ENCODE measurements at regions not wholly inside any gene's neighbourhood (a gene's known extent, or its start where the extent isn't known, plus 50 kb on each side); places are given as distances from the start of the nearest gene placed in this dataset.
"Not testable (repeated sequence)": the region's sequence is repeated elsewhere in the genome, so short reads cannot be mapped to it uniquely, and the experiment has no call there.

DNA sequence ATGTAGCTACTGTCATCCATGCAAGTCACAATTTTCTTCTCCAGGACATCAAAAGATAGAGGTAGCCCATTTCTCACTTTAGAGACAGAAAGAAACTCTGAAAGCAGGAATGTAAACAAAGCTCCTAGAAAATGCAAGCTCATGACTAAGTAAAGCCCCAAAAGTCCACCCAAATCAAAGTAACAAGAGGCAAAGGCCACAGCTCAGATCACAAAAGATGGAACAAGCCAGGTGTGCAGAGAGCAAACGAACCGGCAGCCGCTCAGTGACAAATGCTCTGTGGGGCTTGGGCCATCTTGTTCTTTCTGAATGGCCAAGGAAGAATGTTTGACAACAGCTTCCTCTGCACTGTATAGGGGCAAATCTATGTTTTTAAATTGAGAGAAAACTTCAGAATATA, 201.0 kb downstream of the CYRIA start:
- DNase-seq (ENCODE audit: low read depth), result no peak

DNA sequence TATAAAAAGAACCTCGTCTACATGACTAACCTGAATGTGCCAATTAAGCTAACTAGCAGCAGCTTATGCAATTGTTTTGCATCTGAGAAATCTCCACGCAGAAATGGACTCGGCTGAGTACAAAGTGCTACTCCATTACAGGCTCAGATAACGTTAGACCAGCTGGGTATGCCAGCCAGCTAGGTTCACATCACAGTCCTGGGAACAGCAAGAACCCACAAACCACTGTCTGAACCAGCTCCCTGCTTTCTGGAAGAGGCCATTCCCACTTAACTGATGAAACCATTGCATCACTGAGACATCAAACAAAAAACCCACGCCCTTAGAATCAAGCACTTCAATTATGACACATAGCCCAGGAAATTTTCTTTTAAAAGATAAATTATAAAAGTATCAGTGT, 202.7 kb downstream of the CYRIA start:
- DNase-seq (ENCODE audit: low read depth), result no peak

DNA sequence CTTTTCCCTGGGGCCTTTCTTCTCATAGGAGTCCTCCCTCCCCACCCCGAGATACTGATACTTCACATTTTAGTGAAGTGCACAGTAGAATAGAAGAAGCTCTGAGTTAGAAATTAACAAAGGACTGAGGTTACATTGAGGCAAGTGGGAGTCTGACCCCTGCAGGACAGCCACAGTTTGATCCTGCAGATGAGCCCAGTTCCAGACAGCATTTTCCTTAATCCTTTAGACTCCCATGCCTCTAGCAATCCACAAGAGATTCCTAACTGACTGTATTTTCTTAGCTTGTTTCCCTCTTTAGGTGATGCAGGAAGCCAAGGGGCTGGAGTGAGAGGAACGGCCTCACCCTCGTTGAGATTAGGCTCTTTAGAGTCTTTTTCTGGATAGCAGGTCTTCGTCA, 204.0 kb downstream of the CYRIA start:
- DNase-seq (ENCODE audit: low read depth), result no peak

DNA sequence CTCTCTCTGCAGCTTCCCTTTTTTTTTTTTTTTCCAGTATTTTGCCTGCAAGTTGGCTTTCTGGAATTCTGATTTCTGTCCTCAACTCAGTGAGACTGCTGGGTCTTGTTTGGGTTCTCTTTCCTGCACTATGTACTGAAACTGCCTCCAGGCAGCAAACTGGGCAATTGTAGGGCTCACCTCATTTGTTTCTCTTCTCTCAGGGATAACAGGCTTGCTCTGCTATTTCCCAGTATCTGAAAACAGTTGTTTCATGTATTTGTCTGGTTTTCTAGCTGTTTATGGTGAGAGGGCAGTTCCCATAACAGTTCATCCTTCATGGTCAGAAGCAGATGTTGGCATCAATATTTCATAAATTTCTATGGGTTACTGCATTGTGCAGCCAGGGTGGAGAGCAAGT, 206.0 kb downstream of the CYRIA start:
- no peak for DNase-seq (ENCODE audit: low read depth)

DNA sequence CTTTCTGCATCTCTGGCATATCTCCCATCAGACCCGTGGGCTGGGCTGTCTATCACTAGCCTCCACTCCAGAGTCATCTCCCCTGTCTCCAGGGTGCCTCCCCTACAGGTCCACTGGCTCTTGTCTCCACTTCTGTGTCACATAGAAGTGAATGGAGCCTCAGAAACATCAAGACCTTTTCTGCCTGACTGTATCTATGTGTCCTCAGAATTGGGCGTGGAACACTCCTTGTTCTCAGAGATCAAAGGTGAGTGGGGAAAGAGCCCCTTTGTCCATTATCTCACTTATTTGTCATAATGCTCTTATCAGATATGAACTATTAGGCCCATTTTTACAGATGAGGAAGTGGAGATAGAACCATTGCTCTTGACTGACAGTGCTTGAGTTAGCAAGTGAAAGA, 211.0 kb downstream of the CYRIA start:
- no peak for DNase-seq (ENCODE audit: low read depth)

DNA sequence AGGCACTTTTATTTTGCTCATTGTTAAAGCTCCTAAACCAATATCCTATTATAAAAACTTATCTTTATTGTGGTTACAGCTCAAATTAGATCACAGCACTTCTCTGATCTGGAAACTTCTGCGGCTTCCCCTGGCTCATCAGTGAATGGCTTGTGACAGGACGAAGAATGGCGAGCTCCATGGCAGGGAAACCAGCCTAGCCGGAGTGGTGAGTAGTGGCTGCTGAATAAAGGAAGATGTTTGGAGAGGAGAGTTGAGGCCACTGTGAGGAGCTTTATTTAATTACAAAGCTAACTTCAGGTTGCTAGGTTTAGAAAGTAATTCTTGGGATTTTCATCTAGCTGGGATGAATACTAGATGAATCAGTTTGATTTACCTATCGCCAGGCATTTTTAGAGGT, 213.5 kb downstream of the CYRIA start:
- no peak for DNase-seq (ENCODE audit: low read depth)

DNA sequence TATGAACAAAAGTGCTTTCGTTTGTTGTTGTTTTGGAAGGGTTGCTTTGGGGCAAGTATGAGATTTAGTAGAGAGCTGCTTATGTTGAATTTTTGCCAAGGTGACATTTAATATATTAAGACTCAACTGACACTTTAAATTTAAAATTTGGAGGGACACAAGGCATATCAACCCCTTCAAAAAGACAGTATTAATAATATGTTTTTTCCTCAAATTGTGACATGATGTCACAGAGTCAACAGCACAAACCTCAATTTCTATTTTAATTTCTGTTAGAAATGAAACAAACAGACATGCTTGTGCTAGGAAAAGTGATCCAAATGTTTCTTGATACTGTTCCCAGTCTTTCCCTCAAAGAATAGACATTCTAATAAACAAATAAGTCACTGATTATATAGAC, 218.9 kb downstream of the CYRIA start:
- DNase-seq (ENCODE audit: low read depth), result no peak

DNA sequence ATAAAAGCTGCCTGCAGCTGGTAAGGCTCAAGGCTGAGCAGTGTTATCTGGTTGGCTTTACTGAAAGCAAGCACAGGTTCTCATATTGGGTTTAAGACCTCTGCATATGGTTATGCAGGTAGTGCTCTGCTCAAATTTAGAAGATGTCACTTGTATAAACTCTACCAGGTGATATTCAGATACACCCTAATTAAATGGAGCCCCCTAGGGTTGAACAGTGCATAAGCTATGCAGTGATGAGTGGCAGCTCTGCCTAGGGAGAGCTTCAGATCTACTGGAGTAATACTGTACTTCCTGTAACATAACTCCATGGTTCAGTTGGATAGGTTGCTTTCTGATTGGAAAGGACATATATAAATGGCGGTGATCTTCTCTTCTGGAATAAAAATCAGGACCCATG, 222.7 kb downstream of the CYRIA start:
- no peak for DNase-seq (ENCODE audit: low read depth)

DNA sequence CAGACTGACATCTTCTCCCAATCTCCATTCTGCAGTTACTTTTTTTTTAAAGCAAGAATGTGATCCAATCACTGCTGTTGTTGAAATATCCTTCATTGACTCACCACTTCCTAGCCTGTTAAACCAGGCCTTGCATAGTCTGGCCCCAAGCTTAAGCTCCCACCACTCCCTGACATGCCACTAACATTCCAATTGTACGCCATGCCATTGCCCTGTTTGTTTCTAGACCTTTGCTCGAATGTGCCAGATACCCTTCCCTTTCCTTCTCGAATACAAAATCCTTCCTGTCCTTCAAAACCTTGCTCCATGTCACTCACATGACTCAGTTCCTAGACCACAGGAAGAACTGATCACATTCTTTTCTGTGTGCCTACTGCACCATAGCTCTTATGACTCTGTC, 224.2 kb downstream of the CYRIA start:
- no peak for DNase-seq (ENCODE audit: low read depth)

DNA sequence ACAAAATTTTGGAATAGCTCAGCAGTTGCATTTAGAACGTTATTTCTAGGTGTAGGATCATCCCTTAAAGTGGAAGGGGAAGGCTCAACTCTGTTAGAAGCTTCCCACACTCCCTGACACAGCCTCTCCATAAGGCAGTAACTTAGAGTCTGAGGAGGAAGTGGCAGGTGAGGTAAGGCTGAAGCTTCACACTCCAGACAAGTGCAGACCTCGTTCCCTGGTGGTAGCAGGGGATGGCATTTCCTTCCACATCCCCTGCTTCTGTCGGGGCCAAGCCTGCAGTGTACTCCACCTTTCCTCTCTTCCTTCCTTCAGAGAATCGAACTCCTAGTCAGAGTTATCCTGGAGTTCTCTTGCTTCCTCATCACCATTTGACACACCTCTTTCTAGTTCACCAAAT, 224.7 kb downstream of the CYRIA start:
- DNase-seq (ENCODE audit: low read depth), result no peak

DNA sequence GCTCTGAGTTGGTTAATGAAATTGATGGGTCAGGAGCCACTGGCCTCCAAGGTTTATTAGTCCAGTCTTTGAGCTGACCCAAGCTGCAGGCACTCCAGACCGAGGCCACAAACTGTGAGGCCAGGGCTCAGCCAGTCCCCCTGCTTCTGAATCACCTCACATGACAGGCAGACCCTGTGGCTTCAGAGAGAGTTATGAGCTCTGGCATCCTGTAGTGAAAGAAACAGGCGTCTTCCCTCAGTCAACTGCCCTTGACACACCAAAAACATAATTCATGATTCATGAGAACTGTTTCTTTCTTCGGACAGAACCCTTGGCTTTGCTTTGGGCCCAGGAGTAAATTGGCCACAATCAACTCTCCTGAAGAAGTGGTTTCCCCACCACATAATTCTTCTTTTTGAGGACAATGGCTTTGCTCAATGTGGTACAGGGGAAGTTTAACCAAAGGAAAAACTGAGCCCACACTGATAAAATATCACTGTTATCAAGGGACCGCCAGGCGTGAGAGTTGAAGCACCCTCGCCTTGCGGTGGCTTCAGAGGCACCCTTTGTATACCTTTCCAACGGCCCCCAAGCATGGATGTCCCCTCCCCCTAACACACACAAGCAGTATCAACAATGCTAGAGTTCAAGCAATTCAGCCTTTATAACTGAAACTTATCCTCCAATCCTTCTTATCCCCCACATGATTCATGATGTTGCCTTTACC, 226.9 kb downstream of the CYRIA start:
- no peak for DNase-seq (ENCODE audit: low read depth)

DNA sequence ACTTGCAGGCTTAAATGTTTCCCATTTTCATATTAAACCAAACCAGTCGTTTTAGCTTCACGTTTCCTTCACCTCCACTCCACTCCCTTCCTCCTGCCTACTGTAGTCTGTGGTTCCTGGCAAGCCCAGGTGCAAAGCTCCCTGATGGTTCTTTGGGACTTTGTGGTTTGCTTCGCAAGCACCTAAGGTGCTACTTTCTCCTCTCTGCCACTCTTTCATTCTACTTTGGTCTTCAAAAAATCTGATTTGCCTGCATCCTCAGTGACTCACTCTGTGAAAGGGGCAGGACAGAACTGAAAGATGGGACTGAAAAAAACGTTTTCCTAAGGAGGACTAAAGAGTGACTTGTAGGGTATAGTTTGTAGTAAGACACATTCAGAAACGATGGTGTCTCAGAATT, 228.4 kb downstream of the CYRIA start:
- no peak for DNase-seq (ENCODE audit: low read depth)

DNA sequence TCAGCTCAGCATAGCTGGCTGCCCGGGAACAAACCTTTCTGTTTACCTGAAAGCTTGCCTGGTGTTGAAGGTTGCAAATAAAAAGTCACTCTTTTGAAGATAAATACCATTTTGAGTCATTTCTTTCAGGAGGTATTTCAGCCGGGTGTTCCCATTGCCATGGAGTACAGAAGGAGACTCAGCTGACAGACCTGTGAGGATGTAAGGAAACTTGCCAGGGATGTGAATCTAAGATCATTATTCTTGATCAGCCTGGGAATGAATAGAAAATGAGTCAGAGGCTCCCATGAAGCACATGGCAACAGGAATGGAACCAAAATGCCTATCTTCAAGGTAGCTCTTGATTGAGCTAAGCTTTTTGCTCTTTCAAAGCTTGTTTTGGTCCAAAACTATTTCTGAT, 231.2 kb downstream of the CYRIA start:
- no peak for DNase-seq (ENCODE audit: low read depth)

DNA sequence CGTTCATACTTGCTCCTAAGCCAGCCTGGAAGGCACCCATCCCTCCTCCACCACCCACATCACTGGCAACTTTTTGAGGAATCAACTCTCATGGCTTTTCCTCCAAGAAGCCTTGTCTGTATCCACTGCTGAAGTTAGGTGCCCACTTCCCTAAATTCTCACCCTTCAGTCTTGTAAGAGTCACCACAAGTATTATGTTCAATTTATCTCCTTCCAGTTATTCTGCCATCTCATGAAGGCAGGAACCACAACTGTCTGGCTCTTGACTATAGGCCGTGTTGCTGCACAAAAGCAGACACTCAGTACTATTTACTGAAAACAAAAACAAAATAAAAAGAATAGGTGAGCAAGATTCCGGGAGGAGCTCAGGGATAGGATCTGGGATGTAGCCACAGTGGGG, 234.8 kb downstream of the CYRIA start:
- DNase-seq (ENCODE audit: low read depth), result no peak

DNA sequence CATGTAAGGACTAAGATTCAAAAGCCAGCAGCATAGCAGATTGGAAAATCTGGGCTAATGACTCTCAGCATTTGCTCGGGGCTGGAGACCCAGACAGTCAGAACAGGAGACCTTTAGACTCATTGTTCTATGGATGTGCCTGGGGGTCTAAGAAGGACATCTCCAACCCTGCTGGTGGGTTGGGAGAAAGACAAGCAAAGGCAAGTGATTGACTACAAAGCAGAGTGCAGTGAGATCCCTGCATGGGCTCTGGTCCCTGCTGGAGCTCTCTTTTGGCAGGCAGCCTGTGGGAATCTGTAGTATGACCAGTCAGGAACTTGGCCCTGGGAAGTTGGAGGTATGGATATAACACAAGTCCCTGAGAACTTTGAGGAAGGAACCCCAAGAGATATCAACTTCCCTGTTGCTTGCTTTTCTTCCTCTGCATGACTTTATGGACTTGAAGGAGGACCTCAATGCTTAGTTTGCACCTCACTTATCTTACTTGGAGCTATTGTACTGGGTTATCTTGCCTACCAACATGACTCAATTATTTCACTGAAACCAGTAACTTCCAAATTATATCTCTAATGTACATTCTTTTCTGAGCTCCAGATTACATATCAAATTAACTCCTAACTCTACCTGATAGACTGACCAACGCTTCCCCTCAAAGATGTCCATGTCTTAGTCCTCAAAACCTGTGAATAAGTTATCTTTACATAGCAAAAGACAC, 236.0 kb downstream of the CYRIA start:
- DNase-seq (ENCODE audit: low read depth), result no peak

DNA sequence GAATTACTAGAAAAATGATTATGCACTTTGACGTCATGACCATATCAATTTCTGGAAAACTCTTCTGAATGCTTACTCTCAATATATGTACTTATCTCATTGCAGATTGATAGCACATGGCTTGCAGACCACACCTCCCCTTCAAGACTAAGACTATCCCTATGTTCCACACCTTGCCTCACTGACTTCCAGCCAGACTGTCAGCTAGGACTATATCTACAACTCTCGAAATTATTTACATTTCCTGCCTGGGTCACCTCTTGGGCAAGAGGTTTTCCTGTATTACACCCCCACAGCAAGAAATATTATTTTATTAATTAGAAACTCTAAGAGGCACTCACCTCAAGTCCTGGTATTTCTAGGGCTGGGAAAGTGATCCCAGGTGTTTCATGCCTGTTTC, 236.6 kb downstream of the CYRIA start:
- DNase-seq (ENCODE audit: low read depth), result no peak

DNA sequence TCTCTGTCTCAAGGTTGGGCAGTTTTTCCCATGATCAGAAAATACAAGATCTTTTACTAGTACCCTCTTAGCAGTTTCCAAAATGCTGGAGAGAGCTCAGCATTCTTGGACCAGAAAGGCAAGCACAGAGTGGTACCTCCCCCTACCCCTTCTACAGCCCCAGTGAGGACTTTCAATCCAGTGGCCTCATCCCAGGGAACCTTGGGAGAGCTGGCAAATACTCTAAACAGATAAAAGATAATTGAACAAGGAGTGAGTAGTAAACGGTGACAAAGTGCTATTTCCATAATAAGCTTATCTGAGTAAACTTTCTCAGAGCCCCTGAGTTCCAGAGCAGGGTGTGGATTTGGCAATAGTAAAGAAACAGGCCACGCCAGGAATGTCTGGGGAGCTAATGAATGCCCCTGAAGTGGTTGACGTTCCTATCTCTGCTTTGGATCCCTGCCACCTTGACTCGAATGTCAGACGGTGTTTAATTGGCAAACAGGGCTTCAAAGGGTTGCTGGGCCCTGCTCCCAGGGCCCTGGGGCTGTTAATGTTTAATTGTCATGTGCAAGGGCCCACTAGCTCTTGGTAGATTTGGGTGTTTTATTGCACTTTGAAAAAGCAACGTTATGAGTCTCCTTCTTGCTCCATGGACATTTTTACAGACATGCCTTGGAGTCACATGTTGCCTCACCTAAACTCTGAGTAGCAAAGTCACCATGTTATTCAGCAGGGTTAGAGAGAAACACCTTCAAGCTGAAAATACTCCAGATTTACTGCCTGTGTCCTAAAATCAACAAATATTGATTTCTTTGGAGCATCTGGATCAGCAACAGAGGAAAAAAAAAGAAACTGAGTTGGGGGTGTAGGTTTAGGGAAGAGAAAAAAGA, 239.9 kb downstream of the CYRIA start:
- no peak for DNase-seq (ENCODE audit: low read depth)

DNA sequence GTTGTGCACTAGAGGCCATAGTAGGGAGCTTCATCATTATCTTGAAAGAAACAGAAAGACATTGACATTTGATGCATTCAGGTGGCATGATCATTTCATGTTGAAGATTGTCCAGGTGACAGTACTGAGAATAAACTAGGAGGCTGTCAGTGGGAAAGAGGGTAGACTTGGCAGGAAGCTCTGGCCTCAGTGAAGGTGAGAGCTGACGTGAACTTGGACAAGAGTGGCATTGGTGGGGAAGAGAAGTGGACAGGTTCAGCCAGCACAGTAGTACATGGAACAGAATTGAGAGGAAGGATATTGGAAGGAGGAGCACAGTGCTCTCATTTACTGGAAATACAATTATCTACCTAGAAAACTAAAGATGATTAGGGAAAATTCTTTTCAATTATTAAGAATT, 245.2 kb downstream of the CYRIA start:
- no peak for DNase-seq (ENCODE audit: low read depth)

DNA sequence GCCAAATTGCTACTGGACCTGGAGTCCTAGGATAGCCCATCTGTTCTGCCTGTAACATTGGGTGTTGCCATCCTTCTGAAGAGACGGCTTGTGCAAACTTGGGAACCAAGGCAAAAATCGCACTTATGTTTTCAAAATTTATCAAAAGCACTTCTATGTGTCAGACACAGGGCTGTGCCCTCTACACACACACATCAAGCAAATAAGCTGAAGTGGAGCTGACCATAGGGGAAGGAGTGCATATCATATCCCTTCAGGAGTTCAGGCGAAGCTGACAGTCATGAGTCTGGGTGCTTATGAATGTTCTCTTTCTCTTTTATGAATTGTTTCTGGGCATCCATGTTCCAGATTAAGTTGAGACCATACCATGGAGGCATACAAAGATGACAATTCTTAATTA, 247.9 kb downstream of the CYRIA start:
- DNase-seq (ENCODE audit: low read depth), result no peak

DNA sequence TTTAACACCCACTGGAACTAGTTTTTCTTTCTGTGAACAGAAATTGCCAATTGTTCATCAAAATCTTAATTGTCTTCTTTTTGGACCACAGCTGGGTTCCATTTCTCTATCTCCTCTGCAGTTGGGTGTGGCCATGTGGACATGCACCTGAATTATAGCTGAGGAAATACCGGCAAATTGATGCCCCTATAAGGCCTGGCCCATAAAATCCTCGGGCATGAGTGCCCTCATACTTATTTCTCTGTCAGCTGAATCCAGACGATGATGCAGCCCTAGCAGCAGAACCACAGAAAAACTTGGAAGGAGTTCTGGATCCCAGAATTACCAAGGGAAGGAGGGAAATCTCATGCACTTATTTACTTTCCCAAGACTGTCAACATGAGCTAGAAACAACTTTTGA, 249.0 kb downstream of the CYRIA start:
- DNase-seq (ENCODE audit: low read depth), result no peak

DNA sequence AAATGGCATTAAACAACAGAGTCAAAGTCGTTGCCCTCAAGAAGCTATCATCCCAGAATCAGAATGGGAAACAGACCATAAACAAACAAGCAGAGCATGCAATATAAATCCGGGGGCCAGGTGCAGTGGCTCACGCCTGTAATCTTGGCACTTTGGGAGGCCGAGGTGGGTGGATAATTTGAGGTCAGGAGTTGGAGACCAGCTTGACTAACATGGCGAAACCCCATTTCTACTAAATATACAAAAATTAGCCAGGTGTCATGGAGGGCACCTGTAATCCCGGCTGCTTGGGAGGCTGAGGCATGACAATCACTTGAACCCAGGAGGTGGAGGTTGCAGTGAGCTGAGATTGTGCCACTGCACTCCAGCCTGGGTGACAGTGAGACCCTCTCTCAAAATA, 249.8 kb downstream of the CYRIA start:
- not testable (repeated sequence) for DNase-seq (ENCODE audit: low read depth)

DNA sequence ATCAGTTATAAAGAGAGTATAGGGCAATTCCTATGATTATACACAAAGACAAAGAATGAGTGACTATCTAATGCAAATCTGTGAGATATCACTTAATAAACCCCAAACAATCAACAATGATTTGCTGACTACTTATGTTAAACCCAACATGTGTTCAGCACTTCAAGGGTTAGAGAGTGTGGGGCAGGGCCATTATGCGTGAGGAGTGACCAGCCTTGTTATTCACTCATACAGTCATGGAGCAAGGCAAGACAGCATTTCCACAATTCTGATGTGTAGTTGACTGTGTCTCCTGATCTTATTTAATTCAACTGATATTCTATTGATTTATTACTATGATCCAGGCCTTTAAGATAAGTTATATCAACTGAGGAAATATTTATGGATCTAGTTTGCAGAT, 251.7 kb downstream of the CYRIA start:
- no peak for DNase-seq (ENCODE audit: low read depth)

DNA sequence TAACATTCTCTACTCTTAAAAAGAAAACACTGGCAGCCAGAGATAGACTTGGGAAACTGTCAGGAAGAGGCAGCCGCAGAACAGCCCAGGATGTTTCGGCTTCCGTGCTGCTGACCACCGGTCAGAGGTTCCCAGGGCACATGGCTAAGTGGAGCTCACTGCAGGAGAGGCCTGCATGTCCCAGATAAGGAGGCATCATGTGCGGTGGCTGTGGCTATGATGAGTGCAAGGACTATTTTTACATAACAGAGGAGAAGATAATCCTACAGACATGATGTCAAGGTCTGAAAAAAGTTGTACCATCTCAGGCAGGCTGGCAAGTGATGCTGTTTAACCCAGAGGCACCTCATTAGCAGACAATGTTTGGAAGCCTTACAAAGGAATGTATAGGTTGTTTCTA, 252.3 kb downstream of the CYRIA start:
- no peak for DNase-seq (ENCODE audit: low read depth)

All from RPMI7951 (cell line).